Heart left ventricle (tissue), 13 donors: ENCODE measurements at regions not wholly inside any gene's neighbourhood (a gene's known extent, or its start where the extent isn't known, plus 50 kb on each side); places are given as distances from the start of the nearest gene placed in this dataset.

Experiments
- POLR2A ChIP-seq, 2 donors: fragments of 450-650 bp; IDR thresholded peaks; one replicate each; pipeline ENCODE4 v1.6.1; 2017; ENCODE audit warnings: antibody characterized with exemption in 2 of 2, mild to moderate bottlenecking in 2 of 2, moderate library complexity in 2 of 2
- TF ChIP-seq, protein P1 (sequence below), 12 donors: fragments of 200-600 bp; sonication (generic) in 4 of 12; IDR thresholded peaks; one replicate each; pipeline versions ENCODE4 v1.5.0 to v1.8.0; 2018 to 2022; ENCODE audit warnings: antibody characterized with exemption in 12 of 12, mild to moderate bottlenecking in 5 of 12
- donor health status: ischemic (EF 13 %, LVEDD 7.1; RV severe dilation, severe dysfunction).
- donor health status: DM: no; HTN: yes; CAD: no.
- donor health status: DM: no; HTN: no; CAD: no.
- donor health status: ischemic (EF 25% LVEDD 6.9; RV normal size, moderate dysfunction).
- donor health status: ischemic (EF 25% LVEDD 5.7; RV mildly dilated, moderate dysfunction).
- donor health status: ischemic (EF 35%, LVEDD 5.7; RV mildly dilated, moderate dysfunction).
- donor health status: nonischemic (EF 11% LVEDD 7.7; RV severe dilation, severe dysfunction).
- donor health status: DM: yes; HTN: yes; CAD: no.
- donor health status: PGD.
- donor health status: ischemic (EF 29% LVEDD 5.4; RV normal size, mild dysfunction).
- donor health status: nonischemic (EF 23%, LVEDD 6.1; RV moderate dilation, normal function).

DNA sequence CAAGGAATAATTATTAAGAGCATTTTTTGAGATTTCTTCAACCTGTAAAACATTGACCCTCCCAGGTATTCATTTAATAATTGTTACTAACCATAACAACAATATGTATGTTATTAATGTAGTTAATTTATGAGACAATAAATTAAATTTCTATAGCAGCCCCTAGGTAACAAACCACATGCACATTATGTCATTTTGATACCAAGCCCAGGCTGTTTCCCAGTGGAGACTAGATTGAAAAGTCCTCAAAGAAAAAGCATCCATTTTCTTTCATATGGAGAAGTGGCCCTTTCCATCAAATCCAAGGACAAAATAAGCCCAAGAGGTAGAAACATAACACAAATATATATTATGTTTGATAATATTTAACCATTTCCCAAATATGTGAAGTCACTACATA lies 104.3 kb upstream of the GK2 start:
- TF ChIP-seq POLR2A (IDR thresholded peaks at IDR 0.05) = no peak
- TF ChIP-seq, protein P1, sequence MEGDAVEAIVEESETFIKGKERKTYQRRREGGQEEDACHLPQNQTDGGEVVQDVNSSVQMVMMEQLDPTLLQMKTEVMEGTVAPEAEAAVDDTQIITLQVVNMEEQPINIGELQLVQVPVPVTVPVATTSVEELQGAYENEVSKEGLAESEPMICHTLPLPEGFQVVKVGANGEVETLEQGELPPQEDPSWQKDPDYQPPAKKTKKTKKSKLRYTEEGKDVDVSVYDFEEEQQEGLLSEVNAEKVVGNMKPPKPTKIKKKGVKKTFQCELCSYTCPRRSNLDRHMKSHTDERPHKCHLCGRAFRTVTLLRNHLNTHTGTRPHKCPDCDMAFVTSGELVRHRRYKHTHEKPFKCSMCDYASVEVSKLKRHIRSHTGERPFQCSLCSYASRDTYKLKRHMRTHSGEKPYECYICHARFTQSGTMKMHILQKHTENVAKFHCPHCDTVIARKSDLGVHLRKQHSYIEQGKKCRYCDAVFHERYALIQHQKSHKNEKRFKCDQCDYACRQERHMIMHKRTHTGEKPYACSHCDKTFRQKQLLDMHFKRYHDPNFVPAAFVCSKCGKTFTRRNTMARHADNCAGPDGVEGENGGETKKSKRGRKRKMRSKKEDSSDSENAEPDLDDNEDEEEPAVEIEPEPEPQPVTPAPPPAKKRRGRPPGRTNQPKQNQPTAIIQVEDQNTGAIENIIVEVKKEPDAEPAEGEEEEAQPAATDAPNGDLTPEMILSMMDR (IDR thresholded peaks at IDR 0.05) = no peak
